C4-2B (cell line): ENCODE measurements at regions not wholly inside any gene's neighbourhood (a gene's known extent, or its start where the extent isn't known, plus 50 kb on each side); places are given as distances from the start of the nearest gene placed in this dataset.
"Not testable (repeated sequence)": the region's sequence is repeated elsewhere in the genome, so short reads cannot be mapped to it uniquely, and the experiment has no call there.

Experiments
- H3K27ac ChIP-seq: fragments of 450-650 bp; 2 replicates; pipeline ENCODE4 v1.5.1; 2017

- not testable (repeated sequence) for H3K27ac ChIP-seq
Measured at GRCh38 chr17:64800987-64801386, 118.3 kb downstream of the LRRC37A3 start.

GRCh38 chr17:64800361-64800895, 118.8 kb downstream of the LRRC37A3 start:
- H3K27ac ChIP-seq, result not testable (repeated sequence)

- H3K27ac ChIP-seq, result not testable (repeated sequence)
Measured at GRCh38 chr17:64799543-64800188, 119.6 kb downstream of the LRRC37A3 start.

- not testable (repeated sequence) for H3K27ac ChIP-seq
Measured at GRCh38 chr17:64798961-64799360, 120.3 kb downstream of the LRRC37A3 start.

GRCh38 chr17:64798489-64798790, 120.8 kb downstream of the LRRC37A3 start:
- not testable (repeated sequence) for H3K27ac ChIP-seq

GRCh38 chr17:64797746-64798488, 121.4 kb downstream of the LRRC37A3 start:
- H3K27ac ChIP-seq, result not testable (repeated sequence)

- not testable (repeated sequence) for H3K27ac ChIP-seq
Measured at GRCh38 chr17:64795342-64795741, 123.9 kb downstream of the LRRC37A3 start.

- not testable (repeated sequence) for H3K27ac ChIP-seq
Measured at GRCh38 chr17:64794548-64795274, 124.6 kb downstream of the LRRC37A3 start.

GRCh38 chr17:64794113-64794512, 125.2 kb downstream of the LRRC37A3 start:
- H3K27ac ChIP-seq, result not testable (repeated sequence)

GRCh38 chr17:64792793-64793575, 126.3 kb downstream of the LRRC37A3 start:
- not testable (repeated sequence) for H3K27ac ChIP-seq

- H3K27ac ChIP-seq, result not testable (repeated sequence)
Measured at GRCh38 chr17:64792276-64792675, 127.0 kb downstream of the LRRC37A3 start.

GRCh38 chr17:64791691-64792090, 127.6 kb downstream of the LRRC37A3 start:
- not testable (repeated sequence) for H3K27ac ChIP-seq

- not testable (repeated sequence) for H3K27ac ChIP-seq
Measured at GRCh38 chr17:64791226-64791625, 128.1 kb downstream of the LRRC37A3 start.

GRCh38 chr17:64790690-64791089, 128.6 kb upstream of the SMURF2 start:
- not testable (repeated sequence) for H3K27ac ChIP-seq

- H3K27ac ChIP-seq, result not testable (repeated sequence)
Measured at GRCh38 chr17:64790193-64790592, 128.1 kb upstream of the SMURF2 start.

- not testable (repeated sequence) for H3K27ac ChIP-seq
Measured at GRCh38 chr17:64789061-64789445, 126.9 kb upstream of the SMURF2 start.
